ENCODE measurements at regions not wholly inside any gene's neighbourhood (a gene's known extent, or its start where the extent isn't known, plus 50 kb on each side); places are given as distances from the start of the nearest gene placed in this dataset.
"Not testable (repeated sequence)": the region's sequence is repeated elsewhere in the genome, so short reads cannot be mapped to it uniquely, and the experiment has no call there.

GRCh38 chr17:33954597-33954996 is 300.5 kb upstream of the CCL2 start:
- no peak overlapping the region for H3K4me3 ChIP-seq (ENCODE audit: low read depth, low read length, poor library complexity, severe bottlenecking)
- ChIA-PET CTCF (no interaction called here), POLR2A (ENCODE audit: low non-redundant PET) (no interaction called here)
- intact Hi-C loops (cut with micrococcal nuclease; ENCODE audit: unreplicated experiment), result no loop called here
- H3K36me3 ChIP-seq (ENCODE audit: insufficient read depth, low read length, poor library complexity, severe bottlenecking), result no peaks in the 10 kb centered on the region
- BruUV-seq (replicated peaks), result no TSS peak
- no peaks in the 10 kb centered on the region for H3K9me3 ChIP-seq (ENCODE audit: low read depth, low read length, poor library complexity, severe bottlenecking)
- H3K27me3 ChIP-seq (replicated peaks; ENCODE audit: insufficient read depth, low read depth, low read length, poor library complexity), result no peaks in the 10 kb centered on the region
- no peak overlapping the region for H3K27ac ChIP-seq (ENCODE audit: low read depth, low read length, poor library complexity, severe bottlenecking)
- no peak for TF ChIP-seq EZH2 (IDR thresholded peaks at IDR 0.05; ENCODE audit: borderline replicate concordance, low read depth, low read length, poor library complexity, severe bottlenecking)
- TF ChIP-seq CTCF (conservative IDR thresholded peaks at IDR 0.05; ENCODE audit: low read depth, low read length), result no peak
- no peaks in the 10 kb centered on the region for H3K4me1 ChIP-seq (ENCODE audit: insufficient read depth, low read length, poor library complexity, severe bottlenecking)
- DNase-seq (ENCODE audit: low spot score), result no peak

GRCh38 chr17:33955461-33955860 is 299.6 kb upstream of the CCL2 start:
- TF ChIP-seq EZH2 (IDR thresholded peaks at IDR 0.05; ENCODE audit: borderline replicate concordance, low read depth, low read length, poor library complexity, severe bottlenecking), result no peak
- TF ChIP-seq CTCF (conservative IDR thresholded peaks at IDR 0.05; ENCODE audit: low read depth, low read length), result no peak
- CTCF ChIA-PET, result no interaction called here
- intact Hi-C loops (cut with micrococcal nuclease; ENCODE audit: unreplicated experiment), result no loop called here
- H3K27me3 ChIP-seq (replicated peaks; ENCODE audit: insufficient read depth, low read depth, low read length, poor library complexity), result no peaks in the 10 kb centered on the region
- no peaks in the 10 kb centered on the region for H3K9me3 ChIP-seq (ENCODE audit: low read depth, low read length, poor library complexity, severe bottlenecking)
- no peak for DNase-seq (ENCODE audit: low spot score)
- no peaks in the 10 kb centered on the region for H3K4me1 ChIP-seq (ENCODE audit: insufficient read depth, low read length, poor library complexity, severe bottlenecking)
- H3K4me3 ChIP-seq (ENCODE audit: low read depth, low read length, poor library complexity, severe bottlenecking), result no peak overlapping the region
- H3K36me3 ChIP-seq (ENCODE audit: insufficient read depth, low read length, poor library complexity, severe bottlenecking), result no peaks in the 10 kb centered on the region
- no peak overlapping the region for H3K27ac ChIP-seq (ENCODE audit: low read depth, low read length, poor library complexity, severe bottlenecking)
- BruUV-seq (replicated peaks), result no TSS peak
- POLR2A ChIA-PET (ENCODE audit: low non-redundant PET), result no interaction called here

- H3K4me3 ChIP-seq (ENCODE audit: low read depth, low read length, poor library complexity, severe bottlenecking); H3K9me3 ChIP-seq (ENCODE audit: low read depth, low read length, poor library complexity, severe bottlenecking); intact Hi-C loops (cut with micrococcal nuclease; ENCODE audit: unreplicated experiment); CTCF ChIA-PET; BruUV-seq (replicated peaks); H3K27me3 ChIP-seq (replicated peaks; ENCODE audit: insufficient read depth, low read depth, low read length, poor library complexity); H3K36me3 ChIP-seq (ENCODE audit: insufficient read depth, low read length, poor library complexity, severe bottlenecking); DNase-seq (ENCODE audit: low spot score); POLR2A ChIA-PET (ENCODE audit: low non-redundant PET); H3K4me1 ChIP-seq (ENCODE audit: insufficient read depth, low read length, poor library complexity, severe bottlenecking); H3K27ac ChIP-seq (ENCODE audit: low read depth, low read length, poor library complexity, severe bottlenecking): not testable (repeated sequence)
These were observed 296.0 kb upstream of the CCL2 start for GRCh38 chr17:33959098-33959497.

- Histone ChIP-seq H3K27me3 (replicated peaks; ENCODE audit: insufficient read depth, low read depth, low read length, poor library complexity) (no peaks in the 10 kb centered on the region), H3K4me3 (ENCODE audit: low read depth, low read length, poor library complexity, severe bottlenecking) (no peak overlapping the region), H3K36me3 (ENCODE audit: insufficient read depth, low read length, poor library complexity, severe bottlenecking) (no peaks in the 10 kb centered on the region), H3K4me1 (ENCODE audit: insufficient read depth, low read length, poor library complexity, severe bottlenecking) (no peaks in the 10 kb centered on the region), H3K9me3 (ENCODE audit: low read depth, low read length, poor library complexity, severe bottlenecking) (no peaks in the 10 kb centered on the region), H3K27ac (ENCODE audit: low read depth, low read length, poor library complexity, severe bottlenecking) (no peak overlapping the region)
- ChIA-PET CTCF (no interaction called here), POLR2A (ENCODE audit: low non-redundant PET) (no interaction called here)
- no peak for DNase-seq (ENCODE audit: low spot score)
- no TSS peak for BruUV-seq (replicated peaks)
- TF ChIP-seq CTCF (conservative IDR thresholded peaks at IDR 0.05; ENCODE audit: low read depth, low read length) (no peak), EZH2 (IDR thresholded peaks at IDR 0.05; ENCODE audit: borderline replicate concordance, low read depth, low read length, poor library complexity, severe bottlenecking) (no peak)
- intact Hi-C loops (cut with micrococcal nuclease; ENCODE audit: unreplicated experiment), result no loop called here
These were observed 292.0 kb upstream of the CCL2 start for GRCh38 chr17:33962857-33963655.
